ENCODE measurements at regions not wholly inside any gene's neighbourhood (a gene's known extent, or its start where the extent isn't known, plus 50 kb on each side); places are given as distances from the start of the nearest gene placed in this dataset.

GRCh38 chr5:6321078-6321477, 57.3 kb downstream of the MED10 start:
- Histone ChIP-seq H3K4me1 (ENCODE audit: control insufficient read depth, low read length) (no peaks in the 10 kb centered on the region), H3F3A (ENCODE audit: control insufficient read depth, insufficient read depth) (no peaks in the 10 kb centered on the region), H3K36me3 (ENCODE audit: control insufficient read depth, low read length) (no peaks in the 10 kb centered on the region), H3K9me3 (ENCODE audit: control insufficient read depth, insufficient read depth, low read length) (no peaks in the 10 kb centered on the region), H3K4me3 (ENCODE audit: low read length) (no peak overlapping the region), H3K79me2 (ENCODE audit: control insufficient read depth, low read length) (no peaks in the 10 kb centered on the region), H3K4me2 (ENCODE audit: low read length) (no peak overlapping the region), H3K27ac (ENCODE audit: low read depth, low read length) (no peak overlapping the region), H3K9me2 (replicated peaks; ENCODE audit: control insufficient read depth, low read length) (no peaks in the 10 kb centered on the region), H3K27me3 (ENCODE audit: control insufficient read depth, low read length) (no peaks in the 10 kb centered on the region), H4K20me1 (ENCODE audit: control insufficient read depth, insufficient read depth, low read depth, low read length) (no peaks in the 10 kb centered on the region)
- TF ChIP-seq EZH2phosphoT487 (IDR thresholded peaks at IDR 0.05; ENCODE audit: borderline replicate concordance, low read length), result no peak
- no peak for TF ChIP-seq CTCF (IDR thresholded peaks at IDR 0.05; ENCODE audit: low read depth, low read length, poor library complexity, severe bottlenecking)

GRCh38 chr5:6319116-6319515, 59.2 kb downstream of the MED10 start:
- no peaks in the 10 kb centered on the region for H4K20me1 ChIP-seq (ENCODE audit: control insufficient read depth, insufficient read depth, low read depth, low read length)
- no peaks in the 10 kb centered on the region for H3K9me3 ChIP-seq (ENCODE audit: control insufficient read depth, insufficient read depth, low read length)
- no peaks in the 10 kb centered on the region for H3K27me3 ChIP-seq (ENCODE audit: control insufficient read depth, low read length)
- H3K36me3 ChIP-seq (ENCODE audit: control insufficient read depth, low read length), result no peaks in the 10 kb centered on the region
- TF ChIP-seq CTCF (IDR thresholded peaks at IDR 0.05; ENCODE audit: low read depth, low read length, poor library complexity, severe bottlenecking) (no peak), EZH2phosphoT487 (IDR thresholded peaks at IDR 0.05; ENCODE audit: borderline replicate concordance, low read length) (no peak)
- no peaks in the 10 kb centered on the region for H3K4me1 ChIP-seq (ENCODE audit: control insufficient read depth, low read length)
- no peaks in the 10 kb centered on the region for H3K79me2 ChIP-seq (ENCODE audit: control insufficient read depth, low read length)
- no peak overlapping the region for H3K27ac ChIP-seq (ENCODE audit: low read depth, low read length)
- H3K4me2 ChIP-seq (ENCODE audit: low read length), result no peak overlapping the region
- no peaks in the 10 kb centered on the region for H3K9me2 ChIP-seq (replicated peaks; ENCODE audit: control insufficient read depth, low read length)
- no peak overlapping the region for H3K4me3 ChIP-seq (ENCODE audit: low read length)
- no peaks in the 10 kb centered on the region for H3F3A ChIP-seq (ENCODE audit: control insufficient read depth, insufficient read depth)

- Histone ChIP-seq H3K4me1 (ENCODE audit: control insufficient read depth, low read length) (no peaks in the 10 kb centered on the region), H3K4me3 (ENCODE audit: low read length) (no peak overlapping the region), H4K20me1 (ENCODE audit: control insufficient read depth, insufficient read depth, low read depth, low read length) (no peaks in the 10 kb centered on the region), H3F3A (ENCODE audit: control insufficient read depth, insufficient read depth) (no peaks in the 10 kb centered on the region), H3K27me3 (ENCODE audit: control insufficient read depth, low read length) (no peaks in the 10 kb centered on the region), H3K9me2 (replicated peaks; ENCODE audit: control insufficient read depth, low read length) (no peaks in the 10 kb centered on the region), H3K79me2 (ENCODE audit: control insufficient read depth, low read length) (no peaks in the 10 kb centered on the region), H3K27ac (ENCODE audit: low read depth, low read length) (no peak overlapping the region), H3K9me3 (ENCODE audit: control insufficient read depth, insufficient read depth, low read length) (no peaks in the 10 kb centered on the region), H3K36me3 (ENCODE audit: control insufficient read depth, low read length) (no peaks in the 10 kb centered on the region), H3K4me2 (ENCODE audit: low read length) (no peak overlapping the region)
- TF ChIP-seq CTCF (IDR thresholded peaks at IDR 0.05; ENCODE audit: low read depth, low read length, poor library complexity, severe bottlenecking), result no peak
- TF ChIP-seq EZH2phosphoT487 (IDR thresholded peaks at IDR 0.05; ENCODE audit: borderline replicate concordance, low read length), result no peak
Observed at GRCh38 chr5:6317116-6317798, 61.1 kb downstream of the MED10 start.

Data from DOHH2 (cell line).